Panc1 (cell line): ENCODE measurements at regions not wholly inside any gene's neighbourhood (a gene's known extent, or its start where the extent isn't known, plus 50 kb on each side); places are given as distances from the start of the nearest gene placed in this dataset.

Source experiments
- ATAC-seq: fragments of 200-7000 bp; cut with Tn5 transposase; 2 replicates; pipeline ENCODE4 v1.9.1; 2020; ENCODE audit warnings: mild to moderate bottlenecking, moderate library complexity
- BruUV-seq: library from RNA; stranded (reverse); fragments of 400-500 nt; replicated peaks from 2 replicates; lab custom pipeline; 2021; lab: Mats Ljungman, UMichigan
- CTCF ChIA-PET: fragments of 300-600 bp; sonication (Branson Sonifier 250); formaldehyde crosslinking; loops from one replicate; lab custom pipeline; 2022; ENCODE audit warnings: antibody characterized with exemption; lab: Charles Lee
- POLR2A ChIA-PET: fragments of 300-600 bp; sonication (Branson Sonifier 250); formaldehyde crosslinking; loops from one replicate; lab custom pipeline; 2022; ENCODE audit warnings: antibody characterized with exemption; lab: Charles Lee
- DNase-seq: peaks from one replicate; pipeline ENCODE4 v3.0.0-alpha.2; 2010; ENCODE audit warnings: low read depth, low spot score
- H3K27ac ChIP-seq: 2 replicates; pipeline ENCODE4 v1.5.1; 2011; ENCODE audit warnings: mild to moderate bottlenecking, low read length, inconsistent platforms
- H3K27me3 ChIP-seq: fragments of 200-500 bp; sonication (Bioruptor generic); 2 replicates; pipeline ENCODE4 v1.6.0; 2014; ENCODE audit warnings: low read length, inconsistent platforms; ENCODE audit not compliant: control insufficient read depth, insufficient read depth
- H3K36me3 ChIP-seq: fragments of 200-500 bp; sonication (Bioruptor generic); 2 replicates; pipeline ENCODE4 v1.5.1; 2014; ENCODE audit warnings: inconsistent platforms, mild to moderate bottlenecking, low read length, moderate library complexity; ENCODE audit not compliant: control insufficient read depth, insufficient read depth
- H3K4me1 ChIP-seq: 2 replicates; pipeline ENCODE4 v1.5.1; 2011; ENCODE audit warnings: inconsistent platforms, mild to moderate bottlenecking, low read length, moderate library complexity; ENCODE audit not compliant: control insufficient read depth, insufficient read depth
- H3K4me3 ChIP-seq, 2 experiments: 2 replicates each; pipeline ENCODE4 v1.5.1; 2011 to 2012; ENCODE audit warnings: low read depth in 2 of 2, low read length in 2 of 2, mild to moderate bottlenecking in 2 of 2, inconsistent platforms in 1 of 2, moderate library complexity in 1 of 2
- H3K9me3 ChIP-seq: fragments of 200-500 bp; sonication (Bioruptor generic); 2 replicates; pipeline ENCODE4 v1.5.1; 2014; ENCODE audit warnings: low read depth, mild to moderate bottlenecking, inconsistent platforms, low read length, moderate library complexity; ENCODE audit not compliant: control insufficient read depth, insufficient read depth
- CTCF ChIP-seq: fragments of 450-650 bp; IDR thresholded peaks from 2 replicates; pipeline ENCODE4 v1.5.1; 2017; ENCODE audit warnings: mild to moderate bottlenecking
- POLR2AphosphoS5 ChIP-seq: IDR thresholded peaks from 2 replicates; pipeline ENCODE4 v1.6.1; 2012; ENCODE audit warnings: mild to moderate bottlenecking, low read depth, low read length, moderate library complexity
- REST ChIP-seq, 2 experiments: IDR thresholded peaks; 2 replicates each; pipeline ENCODE4 v1.6.1; 2011 to 2012; ENCODE audit warnings: low read depth in 2 of 2, control low read depth in 1 of 2, low read length in 1 of 2, mild to moderate bottlenecking in 1 of 2, moderate library complexity in 1 of 2; ENCODE audit not compliant: insufficient read depth in 1 of 2
- SIN3A ChIP-seq: IDR thresholded peaks from 2 replicates; pipeline ENCODE4 v1.6.1; 2012; ENCODE audit warnings: low read depth, mild to moderate bottlenecking, low read length, moderate library complexity, borderline replicate concordance; ENCODE audit not compliant: insufficient read depth
- TCF7L2 ChIP-seq: IDR thresholded peaks from 2 replicates; pipeline ENCODE4 v1.6.1; 2011; ENCODE audit warnings: mild to moderate bottlenecking, low read depth, low read length, inconsistent platforms
- in situ Hi-C: cut with HindIII; loops from 2 replicates; pipeline ENCODE4 v1.10.0; 2016; ENCODE audit warnings: low sequenced_read_pairs, low pct_unique_long_range_greater_than_20kb
- intact Hi-C: fragments of 100-400 bp; cut with micrococcal nuclease; formaldehyde crosslinking; loops from one replicate; pipeline ENCODE4 v1.10.0; 2022; ENCODE audit not compliant: unreplicated experiment

GRCh38 chr13:111479412-111479811 is 159.0 kb downstream of the TEX29 start:
- Histone ChIP-seq H3K4me1 (no peaks in the 10 kb centered on the region), H3K4me3 (no peak overlapping the region), H3K27ac (no peak overlapping the region), H3K36me3 (no peaks in the 10 kb centered on the region), H3K9me3 (no peaks in the 10 kb centered on the region), H3K27me3 (no peaks in the 10 kb centered on the region)
- no peak for TF ChIP-seq CTCF
- TF ChIP-seq SIN3A: no peak
- no peak for TF ChIP-seq POLR2AphosphoS5
- ChIA-PET POLR2A (no interaction called here), CTCF (no interaction called here)
- in situ Hi-C loops: no loop called here
- DNase-seq (no peak), ATAC-seq (no peak)
- BruUV-seq: no TSS peak
- intact Hi-C loops: no loop called here

DNA sequence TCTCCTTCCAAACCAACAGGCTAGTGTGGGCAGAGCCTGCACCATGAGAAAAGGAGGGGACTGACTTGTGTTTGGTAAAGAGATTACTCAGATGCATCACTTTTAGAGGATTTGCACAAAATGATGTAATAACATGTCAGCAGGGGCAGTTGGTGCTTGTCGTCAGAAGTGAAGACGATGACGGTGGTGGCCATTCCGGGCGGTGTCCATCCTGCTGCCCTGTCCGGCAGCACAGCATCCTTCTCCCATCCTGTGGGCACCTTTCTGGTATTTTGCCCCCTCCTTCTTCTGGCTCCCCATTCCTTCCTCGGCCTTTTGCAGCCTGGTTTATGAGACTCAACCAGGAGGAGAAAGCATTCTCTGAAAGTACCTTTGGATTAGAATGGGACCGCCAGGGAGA is 160.1 kb downstream of the TEX29 start:
- intact Hi-C loops (no loop called here), in situ Hi-C loops (no loop called here)
- no peak for ATAC-seq
- BruUV-seq: no TSS peak
- DNase-seq: no peak
- Histone ChIP-seq H3K4me1 (no peaks in the 10 kb centered on the region), H3K9me3 (no peaks in the 10 kb centered on the region), H3K36me3 (no peaks in the 10 kb centered on the region), H3K4me3 (no peak overlapping the region), H3K27me3 (no peaks in the 10 kb centered on the region), H3K27ac (no peak overlapping the region)
- ChIA-PET CTCF (no interaction called here), POLR2A (no interaction called here)
- TF ChIP-seq TCF7L2 (no peak), SIN3A (no peak), POLR2AphosphoS5 (no peak), CTCF (no peak), REST (IDR thresholded peaks at IDR 0.05; ENCODE audit: insufficient read depth in 1 of 2, low read depth in 2 of 2, low read length in 1 of 2) (no peak)
